ENCODE measurements at regions not wholly inside any gene's neighbourhood (a gene's known extent, or its start where the extent isn't known, plus 50 kb on each side); places are given as distances from the start of the nearest gene placed in this dataset.
"Not testable (repeated sequence)": the region's sequence is repeated elsewhere in the genome, so short reads cannot be mapped to it uniquely, and the experiment has no call there.

- DNase-seq, result not testable (repeated sequence)
Measured at GRCh38 chr5:176018598-176018997, 50.5 kb upstream of the THOC3 start.

- not testable (repeated sequence) for DNase-seq
Measured at GRCh38 chr5:176020852-176021251, 52.7 kb upstream of the THOC3 start.

GRCh38 chr5:176023535-176023934 is 55.4 kb upstream of the THOC3 start:
- not testable (repeated sequence) for DNase-seq

GRCh38 chr5:176029445-176029844 is 61.3 kb upstream of the THOC3 start:
- DNase-seq, result not testable (repeated sequence)

GRCh38 chr5:176030361-176031117 is 62.4 kb upstream of the THOC3 start:
- DNase-seq, result not testable (repeated sequence)

- DNase-seq, result not testable (repeated sequence)
Measured at GRCh38 chr5:176031118-176031510, 63.0 kb upstream of the THOC3 start.

GRCh38 chr5:176033186-176033585 is 65.1 kb upstream of the THOC3 start:
- DNase-seq, result not testable (repeated sequence)

- not testable (repeated sequence) for DNase-seq
Measured at GRCh38 chr5:176034407-176035200, 66.5 kb upstream of the THOC3 start.

GRCh38 chr5:176035201-176035530 is 67.1 kb upstream of the THOC3 start:
- not testable (repeated sequence) for DNase-seq

GRCh38 chr5:176035816-176036308 is 67.7 kb upstream of the THOC3 start:
- not testable (repeated sequence) for DNase-seq

- not testable (repeated sequence) for DNase-seq
Measured at GRCh38 chr5:176036391-176036790, 68.3 kb upstream of the THOC3 start.

GRCh38 chr5:176037190-176037589 is 69.1 kb upstream of the THOC3 start:
- DNase-seq, result not testable (repeated sequence)

- DNase-seq, result not testable (repeated sequence)
Measured at GRCh38 chr5:176040105-176040801, 72.1 kb upstream of the THOC3 start.

GRCh38 chr5:176041248-176041994 is 73.3 kb upstream of the THOC3 start:
- not testable (repeated sequence) for DNase-seq

GRCh38 chr5:176042020-176042658 is 74.0 kb upstream of the THOC3 start:
- not testable (repeated sequence) for DNase-seq

GRCh38 chr5:176043252-176043829 is 75.2 kb upstream of the THOC3 start:
- DNase-seq, result not testable (repeated sequence)

GRCh38 chr5:176043986-176044385 is 75.9 kb upstream of the THOC3 start:
- DNase-seq, result not testable (repeated sequence)

GRCh38 chr5:176044431-176044830 is 76.3 kb upstream of the THOC3 start:
- not testable (repeated sequence) for DNase-seq

GRCh38 chr5:176045442-176045841 is 77.3 kb upstream of the THOC3 start:
- not testable (repeated sequence) for DNase-seq

GRCh38 chr5:176048671-176049070 is 80.6 kb upstream of the THOC3 start:
- not testable (repeated sequence) for DNase-seq

- DNase-seq, result not testable (repeated sequence)
Measured at GRCh38 chr5:176060472-176061268, 92.6 kb upstream of the THOC3 start.

All from NCI-H187 treated with DMSO at 0.1 percent for 48 hours (cell line).